Neural cell (in vitro differentiated cells): ENCODE measurements at regions not wholly inside any gene's neighbourhood (a gene's known extent, or its start where the extent isn't known, plus 50 kb on each side); places are given as distances from the start of the nearest gene placed in this dataset.

ENCODE experiments used
- EZH2 ChIP-seq: fragments of 200-600, 300-800 bp; shearing (Covaris generic), sonication (generic); IDR thresholded peaks from 2 replicates; pipeline ENCODE4 v1.6.1; 2014; ENCODE audit warnings: antibody characterized with exemption, low read length, borderline replicate concordance, mild to moderate bottlenecking; ENCODE audit not compliant: insufficient read depth, poor library complexity, severe bottlenecking
- RAD21 ChIP-seq: fragments of 450-650 bp; conservative IDR thresholded peaks from 2 replicates; pipeline ENCODE4 v1.6.1; 2014; ENCODE audit warnings: antibody characterized with exemption, mild to moderate bottlenecking, moderate library complexity
- TF ChIP-seq, protein P1 (sequence below): fragments of 450-650 bp; IDR thresholded peaks from 2 replicates; pipeline ENCODE4 v1.5.1; 2014; ENCODE audit warnings: antibody characterized with exemption, mild to moderate bottlenecking, moderate library complexity; ENCODE audit not compliant: poor library complexity, severe bottlenecking

GRCh38 chr1:87842156-87842555 is 513.5 kb downstream of the LMO4 start:
- TF ChIP-seq, protein P1, sequence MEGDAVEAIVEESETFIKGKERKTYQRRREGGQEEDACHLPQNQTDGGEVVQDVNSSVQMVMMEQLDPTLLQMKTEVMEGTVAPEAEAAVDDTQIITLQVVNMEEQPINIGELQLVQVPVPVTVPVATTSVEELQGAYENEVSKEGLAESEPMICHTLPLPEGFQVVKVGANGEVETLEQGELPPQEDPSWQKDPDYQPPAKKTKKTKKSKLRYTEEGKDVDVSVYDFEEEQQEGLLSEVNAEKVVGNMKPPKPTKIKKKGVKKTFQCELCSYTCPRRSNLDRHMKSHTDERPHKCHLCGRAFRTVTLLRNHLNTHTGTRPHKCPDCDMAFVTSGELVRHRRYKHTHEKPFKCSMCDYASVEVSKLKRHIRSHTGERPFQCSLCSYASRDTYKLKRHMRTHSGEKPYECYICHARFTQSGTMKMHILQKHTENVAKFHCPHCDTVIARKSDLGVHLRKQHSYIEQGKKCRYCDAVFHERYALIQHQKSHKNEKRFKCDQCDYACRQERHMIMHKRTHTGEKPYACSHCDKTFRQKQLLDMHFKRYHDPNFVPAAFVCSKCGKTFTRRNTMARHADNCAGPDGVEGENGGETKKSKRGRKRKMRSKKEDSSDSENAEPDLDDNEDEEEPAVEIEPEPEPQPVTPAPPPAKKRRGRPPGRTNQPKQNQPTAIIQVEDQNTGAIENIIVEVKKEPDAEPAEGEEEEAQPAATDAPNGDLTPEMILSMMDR, result no peak
- TF ChIP-seq RAD21 (no peak), EZH2 (no peak)
